ENCODE measurements at regions not wholly inside any gene's neighbourhood (a gene's known extent, or its start where the extent isn't known, plus 50 kb on each side); places are given as distances from the start of the nearest gene placed in this dataset.

DNA sequence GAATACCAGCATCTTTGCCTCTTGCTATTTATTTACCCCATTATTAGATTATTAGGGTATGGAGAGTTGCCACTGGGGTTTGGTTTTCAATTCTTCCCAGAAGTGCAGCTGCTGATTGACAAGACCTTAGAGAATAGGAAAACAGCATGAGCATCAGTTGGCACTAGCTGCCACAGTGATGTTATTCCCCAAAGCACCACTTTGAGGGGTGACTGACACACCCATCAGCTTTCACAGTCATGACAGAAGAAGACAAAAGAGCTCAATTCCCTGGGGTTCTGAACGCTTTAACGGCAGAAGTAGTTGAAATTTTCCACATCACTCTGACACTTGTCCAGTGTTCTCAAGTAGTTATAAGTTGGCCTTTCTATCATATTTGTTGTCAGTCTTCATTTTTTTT is 55.0 kb upstream of the NR3C2 start:
- TF ChIP-seq CTCF (IDR thresholded peaks at IDR 0.05 in 4 of 5, conservative IDR thresholded peaks at IDR 0.05 in 1 of 5) (no peak), POLR2A (IDR thresholded peaks at IDR 0.05) (no peak)

All from gastrocnemius medialis (tissue), 4 donors.